Naive thymus-derived CD4-positive, alpha-beta T cell (primary cell): ENCODE measurements at regions not wholly inside any gene's neighbourhood (a gene's known extent, or its start where the extent isn't known, plus 50 kb on each side); places are given as distances from the start of the nearest gene placed in this dataset.

Experiments
- ATAC-seq: fragments of 150-1000 bp; cut with Tn5 transposase; 2 replicates; pipeline ENCODE4 v1.10.0; 2021; ENCODE audit warnings: mild to moderate bottlenecking, moderate library complexity
- CTCF ChIA-PET: fragments of 350-600 bp; sonication (Branson Sonifier 250); formaldehyde crosslinking; loops from one replicate; lab custom pipeline; 2021; ENCODE audit warnings: antibody characterized with exemption; lab: Charles Lee
- POLR2A ChIA-PET: fragments of 350-600 bp; sonication (Branson Sonifier 250); formaldehyde crosslinking; loops from one replicate; lab custom pipeline; 2021; ENCODE audit warnings: antibody characterized with exemption, inconsistent platforms; lab: Charles Lee
- DNase-seq, 9 donors: peaks; one replicate each; pipeline versions ENCODE4 v3.0.0 to v3.0.0-alpha.2; 2020 to 2022; ENCODE audit warnings: mixed read lengths in 1 of 9
- H3K27ac ChIP-seq: one replicate; pipeline ENCODE4 v1.7.0; 2013; ENCODE audit warnings: mild to moderate bottlenecking, low read depth, low read length, moderate library complexity
- H3K27me3 ChIP-seq, 2 donors: one replicate each; pipeline ENCODE4 v1.7.0; 2013; ENCODE audit warnings: low read length in 2 of 2, mild to moderate bottlenecking in 2 of 2, moderate library complexity in 2 of 2; ENCODE audit not compliant: control insufficient read depth in 2 of 2, insufficient read depth in 2 of 2
- H3K36me3 ChIP-seq, 3 experiments: 1 replicate in 2 of 3; 2 replicates in 1 of 3; pipeline ENCODE4 v1.7.0; 2013; ENCODE audit warnings: low read length in 3 of 3, mild to moderate bottlenecking in 3 of 3, moderate library complexity in 1 of 3; ENCODE audit not compliant: insufficient read depth in 3 of 3, control insufficient read depth in 2 of 3
- H3K4me1 ChIP-seq, 2 donors: one replicate each; pipeline ENCODE4 v1.7.0; 2013; ENCODE audit warnings: low read length in 2 of 2, mild to moderate bottlenecking in 2 of 2, moderate library complexity in 1 of 2; ENCODE audit not compliant: control insufficient read depth in 2 of 2, insufficient read depth in 2 of 2
- H3K4me3 ChIP-seq: 2 replicates; pipeline ENCODE4 v1.7.0; 2013; ENCODE audit warnings: mild to moderate bottlenecking, low read length
- H3K9me3 ChIP-seq, 3 experiments: 1 replicate in 2 of 3; 2 replicates in 1 of 3; pipeline ENCODE4 v1.7.0; 2013; ENCODE audit warnings: low read length in 3 of 3; ENCODE audit not compliant: control insufficient read depth in 2 of 3
- H3K27ac Mint-ChIP-seq, 9 donors: one replicate each; pipeline ENCODE4 v1.8.0; 2020 to 2022; ENCODE audit warnings: mixed read lengths in 9 of 9, mild to moderate bottlenecking in 8 of 9, moderate library complexity in 5 of 9, inconsistent platforms in 2 of 9
- H3K27me3 Mint-ChIP-seq, 5 donors: one replicate each; pipeline ENCODE4 v1.8.0; 2021 to 2022; ENCODE audit warnings: mixed read lengths in 5 of 5, mild to moderate bottlenecking in 1 of 5
- H3K36me3 Mint-ChIP-seq, 5 donors: one replicate each; pipeline ENCODE4 v1.8.0; 2020 to 2022; ENCODE audit warnings: mixed read lengths in 5 of 5, mild to moderate bottlenecking in 3 of 5, inconsistent platforms in 1 of 5
- H3K4me1 Mint-ChIP-seq, 7 donors: one replicate each; pipeline ENCODE4 v1.8.0; 2020 to 2022; ENCODE audit warnings: mixed read lengths in 7 of 7, mild to moderate bottlenecking in 3 of 7, inconsistent platforms in 1 of 7
- H3K4me3 Mint-ChIP-seq, 10 donors: one replicate each; pipeline ENCODE4 v1.8.0; 2020 to 2022; ENCODE audit warnings: mild to moderate bottlenecking in 10 of 10, mixed read lengths in 10 of 10, moderate library complexity in 6 of 10, inconsistent platforms in 2 of 10
- H3K9me3 Mint-ChIP-seq, 11 donors: one replicate each; pipeline ENCODE4 v1.8.0; 2020 to 2022; ENCODE audit warnings: mixed read lengths in 11 of 11, mild to moderate bottlenecking in 4 of 11, inconsistent platforms in 1 of 11, moderate library complexity in 1 of 11
- intact Hi-C, 2 donors: fragments of 100-400 bp; cut with micrococcal nuclease; formaldehyde crosslinking; loops; one replicate each; pipeline ENCODE4 v1.15.1; 2023

DNA sequence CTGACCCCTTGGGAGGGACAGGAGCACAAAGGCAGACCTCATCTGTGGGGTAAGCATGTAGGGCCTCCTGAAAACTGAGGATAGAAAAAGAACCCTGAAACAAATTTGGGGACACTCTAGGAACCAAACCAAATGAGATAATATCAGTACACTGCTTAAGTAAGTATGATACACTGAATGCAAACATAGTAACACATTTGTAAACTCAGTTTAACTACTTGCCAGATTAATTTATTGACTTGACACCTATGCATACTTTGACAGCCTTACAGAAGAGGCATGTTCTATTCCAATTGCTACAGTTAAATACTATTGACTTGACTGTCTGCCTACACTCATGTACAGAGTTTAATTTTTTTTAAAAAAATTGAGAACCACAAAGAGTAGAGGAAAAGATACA, 1070.8 kb upstream of the SEMA6A start:
- Mint-ChIP-seq H3K4me3 (no peak overlapping the region), H3K27me3 (no peaks in the 10 kb centered on the region), H3K36me3 (no peaks in the 10 kb centered on the region), H3K9me3 (peaks cover 0 to 18% (median 3%) of the 10 kb centered on the region in 11 donors), H3K27ac (no peak overlapping the region), H3K4me1 (no peaks in the 10 kb centered on the region)
- POLR2A ChIA-PET, result no interaction called here
- CTCF ChIA-PET, result no interaction called here
- no peaks in the 10 kb centered on the region for H3K36me3 ChIP-seq
- H3K27me3 ChIP-seq, result no peaks in the 10 kb centered on the region
- no peaks in the 10 kb centered on the region for H3K4me1 ChIP-seq
- ATAC-seq, result no peak
- no peak for DNase-seq
- intact Hi-C loops, result no loop called here
- no peaks in the 10 kb centered on the region for H3K9me3 ChIP-seq
- H3K27ac ChIP-seq, result no peak overlapping the region
- H3K4me3 ChIP-seq, result no peak overlapping the region

DNA sequence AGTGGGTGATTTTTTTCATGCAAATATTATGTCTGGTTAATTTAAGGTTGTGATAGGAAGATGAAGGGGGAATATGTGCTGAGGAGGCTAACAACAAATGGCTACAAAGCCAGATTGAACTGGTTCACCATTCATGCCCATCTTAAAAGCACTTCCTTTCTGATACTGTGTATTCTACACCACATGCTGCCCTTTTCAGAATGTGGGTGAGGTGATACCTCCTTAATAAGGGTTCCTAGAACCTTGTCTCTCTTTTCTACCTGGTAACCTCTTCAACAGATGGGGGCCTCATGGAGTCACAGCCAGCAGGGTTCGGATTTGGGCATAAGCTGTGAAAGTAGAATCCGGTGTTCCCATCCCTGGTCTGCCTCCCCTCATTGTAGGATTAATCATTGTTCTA, 1064.0 kb upstream of the SEMA6A start:
- no peaks in the 10 kb centered on the region for H3K4me1 ChIP-seq
- H3K27ac ChIP-seq, result no peak overlapping the region
- Mint-ChIP-seq H3K27ac (no peak overlapping the region), H3K4me1 (no peaks in the 10 kb centered on the region), H3K27me3 (no peaks in the 10 kb centered on the region), H3K9me3 (peaks cover 0 to 34% (median 4%) of the 10 kb centered on the region in 11 donors), H3K4me3 (no peak overlapping the region), H3K36me3 (no peaks in the 10 kb centered on the region)
- H3K9me3 ChIP-seq, result no peaks in the 10 kb centered on the region
- intact Hi-C loops, result no loop called here
- no peaks in the 10 kb centered on the region for H3K36me3 ChIP-seq
- ChIA-PET CTCF (no interaction called here), POLR2A (no interaction called here)
- H3K27me3 ChIP-seq, result no peaks in the 10 kb centered on the region
- H3K4me3 ChIP-seq, result no peak overlapping the region
- no peak for ATAC-seq
- DNase-seq, result no peak

DNA sequence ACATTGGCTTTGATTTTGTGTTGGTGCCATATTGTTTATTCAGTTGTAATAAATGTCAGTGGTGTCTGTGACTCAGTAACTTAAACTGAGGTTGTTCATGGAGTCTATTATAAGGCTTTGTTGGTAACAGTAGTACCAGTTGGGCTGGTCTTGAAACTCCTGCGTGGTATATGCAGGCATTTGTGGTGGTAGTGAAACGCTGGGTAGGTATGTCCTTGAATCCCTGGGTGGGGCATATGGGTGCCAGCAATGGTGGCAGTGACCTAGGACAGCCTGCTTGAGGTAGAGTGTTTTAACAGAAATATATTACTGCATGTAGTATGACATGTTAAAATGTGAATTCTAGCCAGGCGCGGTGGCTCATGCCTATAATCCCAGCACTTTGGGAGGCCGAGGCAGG, 1058.5 kb upstream of the SEMA6A start:
- Histone ChIP-seq H3K27ac (no peak overlapping the region), H3K4me1 (no peaks in the 10 kb centered on the region), H3K36me3 (no peaks in the 10 kb centered on the region), H3K27me3 (no peaks in the 10 kb centered on the region), H3K9me3 (peaks cover 0 to 5% (median 0%) of the 10 kb centered on the region in 3 experiments), H3K4me3 (no peak overlapping the region)
- Mint-ChIP-seq H3K4me1 (peaks cover 0 to 3% (median 0%) of the 10 kb centered on the region in 7 donors), H3K36me3 (no peaks in the 10 kb centered on the region), H3K27ac (no peak overlapping the region), H3K9me3 (peaks cover 6 to 43% (median 17%) of the 10 kb centered on the region in 11 donors), H3K27me3 (no peaks in the 10 kb centered on the region), H3K4me3 (no peak overlapping the region)
- no peak for ATAC-seq
- POLR2A ChIA-PET, result no interaction called here
- intact Hi-C loops, result no loop called here
- no peak for DNase-seq
- CTCF ChIA-PET, result no interaction called here

DNA sequence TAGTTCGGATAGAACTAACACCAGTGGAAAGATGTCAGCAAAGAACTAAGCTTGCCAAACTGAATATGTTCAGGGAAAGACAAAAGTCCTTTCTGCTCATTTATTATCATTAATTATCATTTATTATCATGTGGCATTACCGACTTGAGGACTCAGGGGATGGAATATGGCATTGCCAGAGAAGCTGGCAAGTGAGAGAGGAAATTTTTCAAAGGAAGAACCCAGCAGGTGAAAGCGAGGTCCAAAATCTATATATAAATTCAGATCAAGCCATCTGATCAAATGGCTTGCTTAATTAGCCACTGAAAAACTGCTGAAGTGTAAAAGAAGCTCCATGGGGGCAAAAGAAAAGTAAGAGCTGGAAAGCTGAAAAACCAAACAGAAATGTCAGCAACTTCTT, 1049.6 kb upstream of the SEMA6A start:
- Histone ChIP-seq H3K27ac (no peak overlapping the region), H3K36me3 (no peaks in the 10 kb centered on the region), H3K9me3 (no peaks in the 10 kb centered on the region), H3K27me3 (no peaks in the 10 kb centered on the region), H3K4me3 (no peak overlapping the region), H3K4me1 (no peaks in the 10 kb centered on the region)
- CTCF ChIA-PET, result no interaction called here
- intact Hi-C loops, result no loop called here
- no peaks in the 10 kb centered on the region for H3K36me3 Mint-ChIP-seq
- no peak overlapping the region for H3K27ac Mint-ChIP-seq
- no peaks in the 10 kb centered on the region for H3K27me3 Mint-ChIP-seq
- peaks cover 0 to 15% (median 6%) of the 10 kb centered on the region in 11 donors for H3K9me3 Mint-ChIP-seq
- ATAC-seq, result no peak
- no peaks in the 10 kb centered on the region for H3K4me1 Mint-ChIP-seq
- DNase-seq, result no peak
- POLR2A ChIA-PET, result no interaction called here
- H3K4me3 Mint-ChIP-seq, result no peak overlapping the region

DNA sequence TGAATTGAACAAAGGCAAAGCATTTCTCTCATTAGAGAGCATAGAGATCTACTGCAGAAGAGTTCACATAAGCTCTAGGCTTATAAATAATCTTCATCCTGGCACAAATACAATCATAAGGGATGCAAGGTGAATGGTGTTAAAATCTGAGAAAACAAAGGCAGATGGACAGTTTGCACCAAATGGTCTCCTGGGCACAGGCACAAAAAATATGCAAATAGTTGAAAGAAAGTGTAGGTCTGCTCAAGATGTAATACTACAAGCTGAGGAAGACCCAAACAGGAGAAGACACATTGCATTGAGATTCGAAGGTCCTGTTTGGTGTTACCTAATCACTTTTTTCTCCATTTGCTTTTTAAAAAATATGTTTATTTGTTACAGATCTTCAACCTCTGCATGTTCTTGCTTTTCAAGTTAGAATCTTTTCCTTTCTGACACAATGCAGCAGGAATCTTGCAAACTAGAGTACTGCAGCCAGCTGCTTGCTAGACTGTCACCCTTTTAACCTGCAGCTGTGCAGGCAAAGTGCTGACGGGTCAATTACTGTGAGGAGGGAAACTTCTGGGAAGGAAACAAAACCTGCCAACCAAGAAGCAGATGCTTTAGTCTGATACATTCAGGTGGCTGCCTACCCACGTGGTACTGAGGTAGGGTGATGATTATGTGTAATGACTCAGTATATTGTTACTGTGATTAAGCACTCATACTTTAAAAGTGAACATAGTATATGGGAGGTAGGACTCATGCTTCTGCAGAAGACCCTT, 1048.6 kb upstream of the SEMA6A start:
- Mint-ChIP-seq H3K36me3 (no peaks in the 10 kb centered on the region), H3K4me3 (no peak overlapping the region), H3K27me3 (no peaks in the 10 kb centered on the region), H3K9me3 (peaks cover 0 to 21% (median 11%) of the 10 kb centered on the region in 11 donors), H3K27ac (no peak overlapping the region), H3K4me1 (no peaks in the 10 kb centered on the region)
- DNase-seq (no peak), ATAC-seq (no peak)
- CTCF ChIA-PET, result no interaction called here
- Histone ChIP-seq H3K36me3 (no peaks in the 10 kb centered on the region), H3K9me3 (no peaks in the 10 kb centered on the region), H3K27me3 (no peaks in the 10 kb centered on the region), H3K4me1 (no peaks in the 10 kb centered on the region), H3K27ac (no peak overlapping the region), H3K4me3 (no peak overlapping the region)
- intact Hi-C loops, result no loop called here
- POLR2A ChIA-PET, result no interaction called here

DNA sequence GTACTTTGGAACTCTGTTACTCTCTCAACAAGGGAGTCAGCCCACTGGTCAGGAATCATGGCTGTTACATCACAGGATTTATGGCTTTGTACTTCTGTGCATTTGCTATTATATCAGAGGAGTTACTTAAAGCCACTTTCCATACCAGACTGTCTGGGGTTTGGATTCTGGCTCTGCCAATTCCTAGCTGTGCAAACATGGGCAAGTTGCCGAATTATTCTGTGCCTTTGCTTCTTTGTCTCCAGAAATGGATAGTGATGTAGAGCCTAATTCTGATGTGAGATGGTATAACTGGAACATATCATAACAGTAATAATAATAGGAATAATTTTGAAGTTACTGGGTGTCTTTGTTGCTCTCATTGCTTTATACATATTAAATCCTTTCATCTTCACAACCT, 1047.3 kb upstream of the SEMA6A start:
- ChIA-PET POLR2A (no interaction called here), CTCF (no interaction called here)
- Histone ChIP-seq H3K36me3 (no peaks in the 10 kb centered on the region), H3K9me3 (no peaks in the 10 kb centered on the region), H3K27me3 (no peaks in the 10 kb centered on the region), H3K4me3 (no peak overlapping the region), H3K27ac (no peak overlapping the region), H3K4me1 (no peaks in the 10 kb centered on the region)
- peaks cover 0 to 21% (median 6%) of the 10 kb centered on the region in 11 donors for H3K9me3 Mint-ChIP-seq
- H3K4me1 Mint-ChIP-seq, result no peaks in the 10 kb centered on the region
- no peaks in the 10 kb centered on the region for H3K27me3 Mint-ChIP-seq
- H3K36me3 Mint-ChIP-seq, result no peaks in the 10 kb centered on the region
- no peak overlapping the region for H3K4me3 Mint-ChIP-seq
- intact Hi-C loops, result no loop called here
- no peak overlapping the region for H3K27ac Mint-ChIP-seq
- ATAC-seq (no peak), DNase-seq (no peak)

DNA sequence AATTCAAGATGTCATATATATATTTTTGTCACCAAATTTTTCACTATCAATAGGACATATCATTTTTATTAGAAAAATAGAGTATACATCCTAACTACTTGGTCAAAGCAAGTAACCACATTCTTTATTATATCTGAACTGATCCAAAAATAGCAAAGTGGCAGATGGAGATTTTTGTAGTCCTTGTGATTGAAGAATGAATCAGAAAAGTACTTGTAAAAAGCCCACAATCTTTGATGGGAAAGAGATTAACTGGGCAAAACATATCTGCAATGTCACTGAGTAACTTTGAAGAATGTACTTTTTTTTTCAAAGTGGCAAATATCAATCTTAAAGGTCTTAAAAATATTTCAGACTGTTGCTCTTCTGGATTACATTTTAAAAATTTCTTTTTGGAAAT, 1040.6 kb upstream of the SEMA6A start:
- ChIA-PET CTCF (no interaction called here), POLR2A (no interaction called here)

More for the DNA sequence above, 1040.6 kb upstream of the SEMA6A start:
- no peaks in the 10 kb centered on the region for H3K27me3 ChIP-seq
- H3K36me3 Mint-ChIP-seq, result no peaks in the 10 kb centered on the region
- ATAC-seq (no peak), DNase-seq (no peak)
- no peak overlapping the region for H3K27ac Mint-ChIP-seq
- no peaks in the 10 kb centered on the region for H3K9me3 ChIP-seq
- H3K27ac ChIP-seq, result no peak overlapping the region
- no peak overlapping the region for H3K4me3 ChIP-seq
- H3K4me1 ChIP-seq, result no peaks in the 10 kb centered on the region
- H3K9me3 Mint-ChIP-seq, result peaks cover 0 to 18% (median 3%) of the 10 kb centered on the region in 11 donors
- no peaks in the 10 kb centered on the region for H3K27me3 Mint-ChIP-seq
- intact Hi-C loops, result no loop called here
- H3K4me1 Mint-ChIP-seq, result no peaks in the 10 kb centered on the region
- no peak overlapping the region for H3K4me3 Mint-ChIP-seq
- H3K36me3 ChIP-seq, result no peaks in the 10 kb centered on the region
